ENCODE measurements at regions not wholly inside any gene's neighbourhood (a gene's known extent, or its start where the extent isn't known, plus 50 kb on each side); places are given as distances from the start of the nearest gene placed in this dataset.
"Not testable (repeated sequence)": the region's sequence is repeated elsewhere in the genome, so short reads cannot be mapped to it uniquely, and the experiment has no call there.

- no peak for DNase-seq
Measured at GRCh38 chr2:17254421-17254820, 263.8 kb downstream of the RAD51AP2 start.

- DNase-seq = no peak
Measured at GRCh38 chr2:17252258-17252657, 266.0 kb downstream of the RAD51AP2 start.

- no peak for DNase-seq
Measured at GRCh38 chr2:17251171-17251570, 267.1 kb downstream of the RAD51AP2 start.

GRCh38 chr2:17249249-17249648 is 269.0 kb downstream of the RAD51AP2 start:
- DNase-seq = no peak

- peak; percentile 56 to 65 for DNase-seq
Measured at GRCh38 chr2:17245906-17246305, 272.3 kb downstream of the RAD51AP2 start.

- DNase-seq = no peak
Measured at GRCh38 chr2:17242813-17243485, 275.3 kb downstream of the RAD51AP2 start.

- DNase-seq = no peak
Measured at GRCh38 chr2:17239550-17239949, 278.7 kb downstream of the RAD51AP2 start.

- DNase-seq = no peak
Measured at GRCh38 chr2:17235167-17235566, 283.1 kb downstream of the RAD51AP2 start.

GRCh38 chr2:17232776-17233556 is 285.3 kb downstream of the RAD51AP2 start:
- DNase-seq = no peak

GRCh38 chr2:17231394-17231965 is 286.8 kb downstream of the RAD51AP2 start:
- no peak for DNase-seq

GRCh38 chr2:17229414-17229813 is 288.8 kb downstream of the RAD51AP2 start:
- DNase-seq = no peak

GRCh38 chr2:17228461-17228860 is 289.8 kb downstream of the RAD51AP2 start:
- DNase-seq = no peak

- DNase-seq = no peak
Measured at GRCh38 chr2:17227856-17228255, 290.4 kb downstream of the RAD51AP2 start.

- DNase-seq = no peak
Measured at GRCh38 chr2:17226941-17227490, 291.2 kb downstream of the RAD51AP2 start.

GRCh38 chr2:17223211-17223610 is 295.0 kb downstream of the RAD51AP2 start:
- DNase-seq = peak in 1 of 2 donors; percentile 9

- no peak for DNase-seq
Measured at GRCh38 chr2:17208511-17208910, 309.7 kb downstream of the RAD51AP2 start.

GRCh38 chr2:17206771-17207170 is 311.5 kb downstream of the RAD51AP2 start:
- DNase-seq = no peak

GRCh38 chr2:17204214-17204613 is 314.0 kb downstream of the RAD51AP2 start:
- DNase-seq = not testable (repeated sequence)

- not testable (repeated sequence) for DNase-seq
Measured at GRCh38 chr2:17202628-17203027, 315.6 kb downstream of the RAD51AP2 start.

GRCh38 chr2:17199741-17200140 is 318.5 kb downstream of the RAD51AP2 start:
- no peak for DNase-seq

GRCh38 chr2:17196380-17196779 is 321.9 kb downstream of the RAD51AP2 start:
- DNase-seq = no peak

GRCh38 chr2:17195016-17195415 is 323.2 kb downstream of the RAD51AP2 start:
- DNase-seq = no peak

GRCh38 chr2:17194083-17194482 is 324.2 kb downstream of the RAD51AP2 start:
- DNase-seq = no peak
